GM12878 (cell line): ENCODE measurements at regions not wholly inside any gene's neighbourhood (a gene's known extent, or its start where the extent isn't known, plus 50 kb on each side); places are given as distances from the start of the nearest gene placed in this dataset.

Experiments
- CEBPB ChIP-seq, 2 experiments: fragments of 150-350 bp in 1 of 2; IDR thresholded peaks; 2 replicates each; pipeline ENCODE4 v1.6.1; 2012 to 2014; ENCODE audit warnings: low read depth in 2 of 2, low read length in 2 of 2, borderline replicate concordance in 1 of 2, inconsistent platforms in 1 of 2
- FOXM1 ChIP-seq: IDR thresholded peaks from 2 replicates; pipeline ENCODE4 v1.6.1; 2012; ENCODE audit warnings: low read depth, mild to moderate bottlenecking, inconsistent platforms, low read length, moderate library complexity
- JUND ChIP-seq: IDR thresholded peaks from 2 replicates; pipeline ENCODE4 v1.6.1; 2012; ENCODE audit warnings: low read depth, mild to moderate bottlenecking, low read length, improper control_type of control experiment, moderate library complexity
- NFIC ChIP-seq: IDR thresholded peaks from 2 replicates; pipeline ENCODE4 v1.6.1; 2012; ENCODE audit warnings: low read depth, mild to moderate bottlenecking, inconsistent platforms, low read length, moderate library complexity
- NR2C2 ChIP-seq: IDR thresholded peaks from 2 replicates; pipeline ENCODE4 v1.6.1; 2011; ENCODE audit warnings: borderline replicate concordance, low read depth; ENCODE audit not compliant: control insufficient read depth, insufficient read length
- RAD21 ChIP-seq: IDR thresholded peaks from 2 replicates; pipeline ENCODE4 v1.6.1; 2011; ENCODE audit warnings: mild to moderate bottlenecking, low read depth, low read length, moderate library complexity; ENCODE audit not compliant: insufficient read depth
- SREBF2 ChIP-seq: IDR thresholded peaks from 2 replicates; pipeline ENCODE4 v1.6.1; 2012; ENCODE audit warnings: mild to moderate bottlenecking, low read length
- WRNIP1 ChIP-seq: IDR thresholded peaks from 2 replicates; pipeline ENCODE4 v1.6.1; 2011; ENCODE audit warnings: low read depth, low read length, improper control_type of control experiment, borderline replicate concordance
- ZNF24 ChIP-seq: fragments of 450-650 bp; IDR thresholded peaks from 2 replicates; pipeline ENCODE4 v1.6.1; 2017; ENCODE audit warnings: antibody characterized with exemption, mild to moderate bottlenecking
- TF ChIP-seq, protein P1 (sequence below), 3 experiments: IDR thresholded peaks in 2 of 3; conservative IDR thresholded peaks in 1 of 3; 2 replicates each; pipeline ENCODE4 v1.5.1; 2011; ENCODE audit warnings: low read depth in 3 of 3, low read length in 3 of 3, mild to moderate bottlenecking in 3 of 3, control low read depth in 2 of 3, moderate library complexity in 2 of 3, inconsistent platforms in 1 of 3, mixed read lengths in 1 of 3; ENCODE audit not compliant: control insufficient read depth in 2 of 3, insufficient read depth in 1 of 3; ENCODE audit errors: extremely low read depth in 1 of 3
- TF ChIP-seq, protein P2 (sequence below): IDR thresholded peaks from 2 replicates; pipeline ENCODE4 v1.6.1; 2012; ENCODE audit warnings: mild to moderate bottlenecking, low read depth, low read length
- TF ChIP-seq, protein P3 (sequence below): IDR thresholded peaks from 2 replicates; pipeline ENCODE4 v1.6.1; 2012; ENCODE audit warnings: low read depth, low read length, improper control_type of control experiment
- TF ChIP-seq, protein P4 (sequence below): IDR thresholded peaks from 2 replicates; pipeline ENCODE4 v1.6.1; 2012; ENCODE audit warnings: low read length, inconsistent platforms
- TF ChIP-seq, protein P5 (sequence below): IDR thresholded peaks from 2 replicates; pipeline ENCODE4 v1.6.1; 2011; ENCODE audit warnings: low read depth, mild to moderate bottlenecking, low read length, moderate library complexity, borderline replicate concordance; ENCODE audit errors: extremely low read depth

DNA sequence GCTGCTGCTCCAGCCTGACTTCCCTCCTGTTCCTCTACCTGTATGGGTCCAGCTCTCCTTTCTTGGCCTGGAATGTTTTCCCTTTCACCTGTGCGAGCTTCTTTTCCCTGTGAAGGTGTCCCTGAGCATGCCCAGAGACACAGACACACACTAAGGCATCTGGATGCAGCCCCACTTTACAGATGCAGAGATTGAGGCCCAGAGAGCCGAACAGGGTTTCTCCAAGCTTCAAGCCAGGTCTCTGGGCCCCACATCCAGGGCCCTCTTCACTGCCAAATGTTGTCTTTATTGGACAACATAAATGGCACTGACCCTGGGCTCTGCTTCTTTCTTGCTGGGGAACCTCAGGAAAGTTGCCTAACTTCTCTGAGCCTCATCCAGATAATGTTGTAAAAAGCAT lies 561.6 kb downstream of the MIAT start:
- TF ChIP-seq, protein P1, sequence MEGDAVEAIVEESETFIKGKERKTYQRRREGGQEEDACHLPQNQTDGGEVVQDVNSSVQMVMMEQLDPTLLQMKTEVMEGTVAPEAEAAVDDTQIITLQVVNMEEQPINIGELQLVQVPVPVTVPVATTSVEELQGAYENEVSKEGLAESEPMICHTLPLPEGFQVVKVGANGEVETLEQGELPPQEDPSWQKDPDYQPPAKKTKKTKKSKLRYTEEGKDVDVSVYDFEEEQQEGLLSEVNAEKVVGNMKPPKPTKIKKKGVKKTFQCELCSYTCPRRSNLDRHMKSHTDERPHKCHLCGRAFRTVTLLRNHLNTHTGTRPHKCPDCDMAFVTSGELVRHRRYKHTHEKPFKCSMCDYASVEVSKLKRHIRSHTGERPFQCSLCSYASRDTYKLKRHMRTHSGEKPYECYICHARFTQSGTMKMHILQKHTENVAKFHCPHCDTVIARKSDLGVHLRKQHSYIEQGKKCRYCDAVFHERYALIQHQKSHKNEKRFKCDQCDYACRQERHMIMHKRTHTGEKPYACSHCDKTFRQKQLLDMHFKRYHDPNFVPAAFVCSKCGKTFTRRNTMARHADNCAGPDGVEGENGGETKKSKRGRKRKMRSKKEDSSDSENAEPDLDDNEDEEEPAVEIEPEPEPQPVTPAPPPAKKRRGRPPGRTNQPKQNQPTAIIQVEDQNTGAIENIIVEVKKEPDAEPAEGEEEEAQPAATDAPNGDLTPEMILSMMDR (IDR thresholded peaks at IDR 0.05 in 2 of 3, conservative IDR thresholded peaks at IDR 0.05 in 1 of 3; ENCODE audit: control insufficient read depth in 2 of 3, extremely low read depth in 1 of 3, insufficient read depth in 1 of 3, low read depth in 3 of 3, low read length in 3 of 3): no peak
- TF ChIP-seq NFIC: no peak
- TF ChIP-seq, protein P2, sequence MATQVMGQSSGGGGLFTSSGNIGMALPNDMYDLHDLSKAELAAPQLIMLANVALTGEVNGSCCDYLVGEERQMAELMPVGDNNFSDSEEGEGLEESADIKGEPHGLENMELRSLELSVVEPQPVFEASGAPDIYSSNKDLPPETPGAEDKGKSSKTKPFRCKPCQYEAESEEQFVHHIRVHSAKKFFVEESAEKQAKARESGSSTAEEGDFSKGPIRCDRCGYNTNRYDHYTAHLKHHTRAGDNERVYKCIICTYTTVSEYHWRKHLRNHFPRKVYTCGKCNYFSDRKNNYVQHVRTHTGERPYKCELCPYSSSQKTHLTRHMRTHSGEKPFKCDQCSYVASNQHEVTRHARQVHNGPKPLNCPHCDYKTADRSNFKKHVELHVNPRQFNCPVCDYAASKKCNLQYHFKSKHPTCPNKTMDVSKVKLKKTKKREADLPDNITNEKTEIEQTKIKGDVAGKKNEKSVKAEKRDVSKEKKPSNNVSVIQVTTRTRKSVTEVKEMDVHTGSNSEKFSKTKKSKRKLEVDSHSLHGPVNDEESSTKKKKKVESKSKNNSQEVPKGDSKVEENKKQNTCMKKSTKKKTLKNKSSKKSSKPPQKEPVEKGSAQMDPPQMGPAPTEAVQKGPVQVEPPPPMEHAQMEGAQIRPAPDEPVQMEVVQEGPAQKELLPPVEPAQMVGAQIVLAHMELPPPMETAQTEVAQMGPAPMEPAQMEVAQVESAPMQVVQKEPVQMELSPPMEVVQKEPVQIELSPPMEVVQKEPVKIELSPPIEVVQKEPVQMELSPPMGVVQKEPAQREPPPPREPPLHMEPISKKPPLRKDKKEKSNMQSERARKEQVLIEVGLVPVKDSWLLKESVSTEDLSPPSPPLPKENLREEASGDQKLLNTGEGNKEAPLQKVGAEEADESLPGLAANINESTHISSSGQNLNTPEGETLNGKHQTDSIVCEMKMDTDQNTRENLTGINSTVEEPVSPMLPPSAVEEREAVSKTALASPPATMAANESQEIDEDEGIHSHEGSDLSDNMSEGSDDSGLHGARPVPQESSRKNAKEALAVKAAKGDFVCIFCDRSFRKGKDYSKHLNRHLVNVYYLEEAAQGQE: no peak
- TF ChIP-seq, protein P3, sequence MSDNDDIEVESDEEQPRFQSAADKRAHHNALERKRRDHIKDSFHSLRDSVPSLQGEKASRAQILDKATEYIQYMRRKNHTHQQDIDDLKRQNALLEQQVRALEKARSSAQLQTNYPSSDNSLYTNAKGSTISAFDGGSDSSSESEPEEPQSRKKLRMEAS: no peak
- TF ChIP-seq WRNIP1: no peak
- TF ChIP-seq NR2C2: no peak
- no peak for TF ChIP-seq ZNF24
- no peak for TF ChIP-seq SREBF2
- no peak for TF ChIP-seq FOXM1
- TF ChIP-seq JUND: no peak
- TF ChIP-seq, protein P4, sequence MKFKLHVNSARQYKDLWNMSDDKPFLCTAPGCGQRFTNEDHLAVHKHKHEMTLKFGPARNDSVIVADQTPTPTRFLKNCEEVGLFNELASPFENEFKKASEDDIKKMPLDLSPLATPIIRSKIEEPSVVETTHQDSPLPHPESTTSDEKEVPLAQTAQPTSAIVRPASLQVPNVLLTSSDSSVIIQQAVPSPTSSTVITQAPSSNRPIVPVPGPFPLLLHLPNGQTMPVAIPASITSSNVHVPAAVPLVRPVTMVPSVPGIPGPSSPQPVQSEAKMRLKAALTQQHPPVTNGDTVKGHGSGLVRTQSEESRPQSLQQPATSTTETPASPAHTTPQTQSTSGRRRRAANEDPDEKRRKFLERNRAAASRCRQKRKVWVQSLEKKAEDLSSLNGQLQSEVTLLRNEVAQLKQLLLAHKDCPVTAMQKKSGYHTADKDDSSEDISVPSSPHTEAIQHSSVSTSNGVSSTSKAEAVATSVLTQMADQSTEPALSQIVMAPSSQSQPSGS: no peak
- no peak for TF ChIP-seq CEBPB (IDR thresholded peaks at IDR 0.05; ENCODE audit: borderline replicate concordance in 1 of 2, low read depth in 2 of 2, low read length in 2 of 2)
- TF ChIP-seq, protein P5, sequence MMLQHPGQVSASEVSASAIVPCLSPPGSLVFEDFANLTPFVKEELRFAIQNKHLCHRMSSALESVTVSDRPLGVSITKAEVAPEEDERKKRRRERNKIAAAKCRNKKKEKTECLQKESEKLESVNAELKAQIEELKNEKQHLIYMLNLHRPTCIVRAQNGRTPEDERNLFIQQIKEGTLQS: no peak
- no peak for TF ChIP-seq RAD21
